ENCODE measurements at regions not wholly inside any gene's neighbourhood (a gene's known extent, or its start where the extent isn't known, plus 50 kb on each side); places are given as distances from the start of the nearest gene placed in this dataset.

GRCh38 chr18:51617167-51617566 is 419.7 kb upstream of the MEX3C start:
- no peak for DNase-seq (ENCODE audit: extremely low spot score)
- TF ChIP-seq BHLHE40 (IDR thresholded peaks at IDR 0.05; ENCODE audit: borderline replicate concordance) (no peak), SUZ12 (IDR thresholded peaks at IDR 0.05) (no peak), L3MBTL2 (conservative IDR thresholded peaks at IDR 0.05) (no peak), CTBP1 (IDR thresholded peaks at IDR 0.05; ENCODE audit: borderline replicate concordance) (no peak)
- ChIA-PET POLR2A (no interaction called here), CTCF (interaction anchor here (0.7 kb wide), 1 partner anchor 374 kb away, joined by 3 read pairs; no protein-coding TSS in a partner anchor)

GRCh38 chr18:51617572-51618260 is 420.2 kb upstream of the MEX3C start:
- ChIA-PET CTCF (no interaction called here), POLR2A (no interaction called here)
- no peak for TF ChIP-seq ELF4 (IDR thresholded peaks at IDR 0.05)
- no peak for TF ChIP-seq ARNT (IDR thresholded peaks at IDR 0.05)
- TF ChIP-seq SUZ12 (IDR thresholded peaks at IDR 0.05) = no peak
- TF ChIP-seq, protein P1, sequence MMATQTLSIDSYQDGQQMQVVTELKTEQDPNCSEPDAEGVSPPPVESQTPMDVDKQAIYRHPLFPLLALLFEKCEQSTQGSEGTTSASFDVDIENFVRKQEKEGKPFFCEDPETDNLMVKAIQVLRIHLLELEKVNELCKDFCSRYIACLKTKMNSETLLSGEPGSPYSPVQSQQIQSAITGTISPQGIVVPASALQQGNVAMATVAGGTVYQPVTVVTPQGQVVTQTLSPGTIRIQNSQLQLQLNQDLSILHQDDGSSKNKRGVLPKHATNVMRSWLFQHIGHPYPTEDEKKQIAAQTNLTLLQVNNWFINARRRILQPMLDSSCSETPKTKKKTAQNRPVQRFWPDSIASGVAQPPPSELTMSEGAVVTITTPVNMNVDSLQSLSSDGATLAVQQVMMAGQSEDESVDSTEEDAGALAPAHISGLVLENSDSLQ (IDR thresholded peaks at IDR 0.05) = no peak
- TF ChIP-seq NFRKB (IDR thresholded peaks at IDR 0.05) = no peak
- no peak for TF ChIP-seq SP1 (IDR thresholded peaks at IDR 0.05)
- TF ChIP-seq LEF1 (IDR thresholded peaks at IDR 0.05; ENCODE audit: borderline replicate concordance) = no peak

GRCh38 chr18:51619283-51619682 is 421.8 kb upstream of the MEX3C start:
- ChIA-PET POLR2A (no interaction called here), CTCF (no interaction called here)
- DNase-seq (ENCODE audit: extremely low spot score) = no peak
- TF ChIP-seq, protein P1 (IDR thresholded peaks at IDR 0.05) = no peak
- TF ChIP-seq L3MBTL2 (conservative IDR thresholded peaks at IDR 0.05) (no peak), NFRKB (IDR thresholded peaks at IDR 0.05) (no peak), SUZ12 (IDR thresholded peaks at IDR 0.05) (no peak), CTBP1 (IDR thresholded peaks at IDR 0.05; ENCODE audit: borderline replicate concordance) (no peak)

More at GRCh38 chr18:51617572-51618260, 420.2 kb upstream of the MEX3C start:
- no peak for DNase-seq (ENCODE audit: extremely low spot score)

DNA sequence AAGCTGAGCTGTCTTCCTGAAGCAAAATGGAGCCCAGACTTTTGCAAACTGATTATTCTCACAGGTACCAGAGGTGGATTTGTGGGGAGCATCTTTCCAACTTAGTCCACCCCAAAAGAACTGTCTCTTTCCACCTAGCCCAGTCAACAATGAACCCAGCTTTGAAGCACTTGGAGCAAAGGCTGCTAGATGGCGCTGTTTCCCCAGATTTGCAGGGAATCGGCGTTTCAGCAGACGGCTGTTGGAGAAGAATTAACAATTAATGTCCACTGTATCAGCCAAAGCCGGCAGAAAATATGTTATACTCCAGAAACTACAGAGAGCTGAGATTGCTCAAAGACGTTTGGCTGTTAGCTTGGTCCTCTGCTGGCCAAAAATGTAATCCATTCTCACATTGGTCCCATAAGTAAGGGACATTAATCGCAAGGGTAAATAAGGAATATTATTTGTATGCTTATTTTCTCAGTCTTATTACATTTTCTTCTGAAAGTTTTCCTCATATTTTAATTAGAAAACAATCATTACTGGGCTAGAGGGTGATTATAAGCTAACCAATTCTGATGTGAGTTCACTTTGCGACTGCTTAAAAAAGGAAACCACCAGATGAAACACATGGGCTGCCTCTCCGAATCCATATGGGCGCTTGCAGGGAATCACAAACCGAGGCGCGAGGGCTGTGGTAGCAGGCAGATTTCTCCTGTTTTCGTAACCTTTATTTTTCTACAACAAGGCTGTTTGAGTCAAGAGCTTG is 423.8 kb upstream of the MEX3C start:
- no peak for TF ChIP-seq ZNF384 (IDR thresholded peaks at IDR 0.05)
- TF ChIP-seq L3MBTL2 (conservative IDR thresholded peaks at IDR 0.05) = no peak
- TF ChIP-seq FOXM1 (IDR thresholded peaks at IDR 0.05; ENCODE audit: borderline replicate concordance) = no peak
- TF ChIP-seq LEF1 (IDR thresholded peaks at IDR 0.05; ENCODE audit: borderline replicate concordance) = no peak
- no peak for TF ChIP-seq ELF4 (IDR thresholded peaks at IDR 0.05)
- no peak for TF ChIP-seq BHLHE40 (IDR thresholded peaks at IDR 0.05; ENCODE audit: borderline replicate concordance)
- no peak for TF ChIP-seq FOXK2 (IDR thresholded peaks at IDR 0.05)
- no peak for TF ChIP-seq SP1 (IDR thresholded peaks at IDR 0.05)
- no peak for TF ChIP-seq ARNT (IDR thresholded peaks at IDR 0.05)
- TF ChIP-seq NFRKB (IDR thresholded peaks at IDR 0.05) = no peak
- TF ChIP-seq HDGF (IDR thresholded peaks at IDR 0.05; ENCODE audit: borderline replicate concordance) = no peak
- TF ChIP-seq, protein P1 (IDR thresholded peaks at IDR 0.05) = no peak
- no peak for TF ChIP-seq TARDBP (IDR thresholded peaks at IDR 0.05)
- TF ChIP-seq SUZ12 (IDR thresholded peaks at IDR 0.05) = no peak
- no peak for TF ChIP-seq CTBP1 (IDR thresholded peaks at IDR 0.05; ENCODE audit: borderline replicate concordance)
- ChIA-PET POLR2A (no interaction called here), CTCF (interaction anchor here (0.6 to 2.1 kb wide), 5 partner anchors 9 to 580 kb away, joined by 3 to 7 read pairs (median 3); no protein-coding TSS in a partner anchor)
- peak; percentile 30 for DNase-seq (ENCODE audit: extremely low spot score)

DNA sequence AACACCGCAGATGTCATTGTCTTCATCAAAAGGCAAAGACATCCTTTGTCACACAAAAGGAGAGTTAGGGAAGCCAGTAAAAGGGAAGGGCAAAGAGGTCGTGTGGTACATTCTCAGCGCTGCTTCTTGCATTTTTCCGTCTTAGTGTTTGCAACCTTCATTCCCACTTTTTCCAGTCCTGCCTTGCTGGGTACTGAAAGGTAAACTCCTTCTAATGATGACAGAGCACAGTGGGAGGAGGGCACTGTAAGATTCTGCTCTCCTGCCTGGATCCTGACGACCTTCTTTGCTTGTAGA is 424.3 kb upstream of the MEX3C start:
- no peak for DNase-seq (ENCODE audit: extremely low spot score)
- ChIA-PET CTCF (interaction anchor here (2.1 kb wide), 1 partner anchor 8 kb away, joined by 7 read pairs; no protein-coding TSS in a partner anchor), POLR2A (no interaction called here)

DNA sequence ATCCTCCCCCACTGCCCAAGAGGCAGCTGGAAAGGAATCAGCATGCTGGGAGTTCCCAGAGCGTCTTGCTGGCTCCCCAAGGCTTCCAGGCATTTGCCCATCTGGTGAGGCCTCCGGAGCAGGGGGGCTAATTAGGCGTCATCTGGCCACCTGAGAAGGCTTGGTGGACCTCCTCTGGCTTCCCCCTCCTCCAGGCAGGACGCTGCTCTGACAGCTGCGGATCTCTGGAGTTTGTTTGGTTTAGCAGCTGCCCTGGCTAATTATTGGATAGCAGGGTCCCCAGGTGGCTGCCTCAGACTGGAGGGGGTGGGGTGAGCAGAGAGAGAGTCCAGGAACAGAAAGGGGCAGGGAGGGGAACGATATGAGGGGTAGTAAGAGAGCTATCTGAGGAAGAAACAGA is 425.2 kb upstream of the MEX3C start:
- CTCF ChIA-PET = no interaction called here
- DNase-seq (ENCODE audit: extremely low spot score) = no peak
- TF ChIP-seq FOXM1 (IDR thresholded peaks at IDR 0.05; ENCODE audit: borderline replicate concordance) (no peak), FOXA1 (IDR thresholded peaks at IDR 0.05) (no peak), ZNF384 (IDR thresholded peaks at IDR 0.05) (no peak), LEF1 (IDR thresholded peaks at IDR 0.05; ENCODE audit: borderline replicate concordance) (no peak), ARNT (IDR thresholded peaks at IDR 0.05) (no peak), SUZ12 (IDR thresholded peaks at IDR 0.05) (no peak)
- POLR2A ChIA-PET = no interaction called here

More for the DNA sequence above, 424.3 kb upstream of the MEX3C start:
- TF ChIP-seq NFRKB (IDR thresholded peaks at IDR 0.05) (no peak), ELF4 (IDR thresholded peaks at IDR 0.05) (no peak), HDGF (IDR thresholded peaks at IDR 0.05; ENCODE audit: borderline replicate concordance) (no peak), LEF1 (IDR thresholded peaks at IDR 0.05; ENCODE audit: borderline replicate concordance) (no peak)

DNA sequence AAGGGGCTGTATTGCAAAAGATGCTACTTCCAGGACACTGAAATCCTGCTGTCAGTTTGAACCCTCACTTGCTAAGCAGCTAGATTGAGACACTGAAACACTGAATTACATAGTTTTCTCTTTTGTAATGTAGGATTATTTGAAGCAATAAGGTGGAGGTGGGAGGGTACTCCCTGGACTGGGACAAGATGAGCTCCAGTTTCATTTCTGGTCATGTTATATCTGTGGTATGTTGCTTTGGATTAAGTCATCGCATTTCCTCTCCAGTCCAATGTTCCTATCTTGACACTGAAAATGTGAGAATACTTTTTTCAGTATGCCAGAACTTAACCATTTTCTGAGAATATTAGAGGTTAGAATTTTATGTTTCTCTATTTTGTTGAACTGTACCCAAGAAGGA is 426.2 kb upstream of the MEX3C start:
- CTCF ChIA-PET = interaction anchor here (0.5 kb wide), 1 partner anchor 475 kb away, joined by 3 read pairs; no protein-coding TSS in a partner anchor
- DNase-seq (ENCODE audit: extremely low spot score) = no peak
- TF ChIP-seq SUZ12 (IDR thresholded peaks at IDR 0.05) (no peak), ARNT (IDR thresholded peaks at IDR 0.05) (no peak), ZNF384 (IDR thresholded peaks at IDR 0.05) (no peak), LEF1 (IDR thresholded peaks at IDR 0.05; ENCODE audit: borderline replicate concordance) (no peak), CTBP1 (IDR thresholded peaks at IDR 0.05; ENCODE audit: borderline replicate concordance) (no peak), SP1 (IDR thresholded peaks at IDR 0.05) (no peak), TARDBP (IDR thresholded peaks at IDR 0.05) (no peak), ELF4 (IDR thresholded peaks at IDR 0.05) (no peak), FOXM1 (IDR thresholded peaks at IDR 0.05; ENCODE audit: borderline replicate concordance) (no peak), HDGF (IDR thresholded peaks at IDR 0.05; ENCODE audit: borderline replicate concordance) (no peak), NFRKB (IDR thresholded peaks at IDR 0.05) (no peak), BHLHE40 (IDR thresholded peaks at IDR 0.05; ENCODE audit: borderline replicate concordance) (no peak), L3MBTL2 (conservative IDR thresholded peaks at IDR 0.05) (no peak)
- TF ChIP-seq, protein P1 (IDR thresholded peaks at IDR 0.05) = no peak
- POLR2A ChIA-PET = no interaction called here
